Central memory CD4-positive, alpha-beta T cell (primary cell): ENCODE measurements at regions not wholly inside any gene's neighbourhood (a gene's known extent, or its start where the extent isn't known, plus 50 kb on each side); places are given as distances from the start of the nearest gene placed in this dataset.

Experiments
- DNase-seq: peaks from one replicate; pipeline ENCODE4 v3.0.0; 2022

- DNase-seq, result no peak
These were observed 55.4 kb upstream of the GREM2 start for GRCh38 chr1:240667351-240667750.

GRCh38 chr1:240666568-240667198 is 54.7 kb upstream of the GREM2 start:
- peak; percentile 63 for DNase-seq

GRCh38 chr1:240663169-240663879 is 51.4 kb upstream of the GREM2 start:
- DNase-seq, result no peak
